GM12873 (cell line): ENCODE measurements at regions not wholly inside any gene's neighbourhood (a gene's known extent, or its start where the extent isn't known, plus 50 kb on each side); places are given as distances from the start of the nearest gene placed in this dataset.

ENCODE experiments used
- TF ChIP-seq, protein P1 (sequence below): IDR thresholded peaks from 2 replicates; pipeline ENCODE4 v1.5.1; 2012; ENCODE audit warnings: low read depth, mild to moderate bottlenecking, moderate library complexity, low read length, control low read depth; ENCODE audit not compliant: insufficient read depth; ENCODE audit errors: missing control alignments

DNA sequence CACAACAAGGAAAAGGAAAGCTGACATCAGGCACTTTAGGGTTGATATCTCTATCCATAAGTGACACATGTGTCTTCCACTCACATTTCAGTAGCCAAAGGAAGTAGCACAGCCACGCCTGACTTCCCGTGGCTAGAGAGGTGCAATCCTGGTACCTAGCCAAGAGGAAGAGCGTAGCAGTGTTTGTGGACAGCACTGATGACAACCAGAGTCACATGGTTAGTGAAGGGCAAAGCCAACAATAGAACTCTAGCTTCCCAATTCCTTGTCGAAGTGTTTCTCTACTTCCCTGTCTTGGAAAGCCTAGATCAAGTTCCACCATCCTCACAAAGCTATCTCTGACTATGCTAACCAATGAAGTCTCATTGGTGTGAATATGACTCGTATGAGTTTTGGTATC, 189.2 kb downstream of the RSL24D1 start:
- TF ChIP-seq, protein P1, sequence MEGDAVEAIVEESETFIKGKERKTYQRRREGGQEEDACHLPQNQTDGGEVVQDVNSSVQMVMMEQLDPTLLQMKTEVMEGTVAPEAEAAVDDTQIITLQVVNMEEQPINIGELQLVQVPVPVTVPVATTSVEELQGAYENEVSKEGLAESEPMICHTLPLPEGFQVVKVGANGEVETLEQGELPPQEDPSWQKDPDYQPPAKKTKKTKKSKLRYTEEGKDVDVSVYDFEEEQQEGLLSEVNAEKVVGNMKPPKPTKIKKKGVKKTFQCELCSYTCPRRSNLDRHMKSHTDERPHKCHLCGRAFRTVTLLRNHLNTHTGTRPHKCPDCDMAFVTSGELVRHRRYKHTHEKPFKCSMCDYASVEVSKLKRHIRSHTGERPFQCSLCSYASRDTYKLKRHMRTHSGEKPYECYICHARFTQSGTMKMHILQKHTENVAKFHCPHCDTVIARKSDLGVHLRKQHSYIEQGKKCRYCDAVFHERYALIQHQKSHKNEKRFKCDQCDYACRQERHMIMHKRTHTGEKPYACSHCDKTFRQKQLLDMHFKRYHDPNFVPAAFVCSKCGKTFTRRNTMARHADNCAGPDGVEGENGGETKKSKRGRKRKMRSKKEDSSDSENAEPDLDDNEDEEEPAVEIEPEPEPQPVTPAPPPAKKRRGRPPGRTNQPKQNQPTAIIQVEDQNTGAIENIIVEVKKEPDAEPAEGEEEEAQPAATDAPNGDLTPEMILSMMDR: no peak

DNA sequence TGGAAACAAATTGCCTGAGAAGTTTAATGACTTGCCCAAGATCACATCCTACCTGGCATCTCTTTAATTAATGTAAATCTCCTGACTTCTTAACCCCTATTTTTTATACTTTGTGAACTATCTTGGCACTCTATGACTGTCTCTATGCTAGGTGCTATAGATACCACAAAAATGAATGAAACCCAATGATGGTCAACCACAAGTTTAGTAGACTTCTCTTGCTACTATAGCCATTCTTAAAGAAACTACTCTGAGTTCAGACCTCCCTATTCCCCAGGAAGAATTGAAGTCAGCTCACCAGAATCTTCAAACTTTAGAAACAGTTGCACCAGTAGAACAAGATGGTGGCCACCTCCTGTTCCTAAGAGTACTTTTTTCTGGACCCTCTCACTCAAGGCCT, 191.1 kb downstream of the RSL24D1 start:
- TF ChIP-seq, protein P1: no peak

DNA sequence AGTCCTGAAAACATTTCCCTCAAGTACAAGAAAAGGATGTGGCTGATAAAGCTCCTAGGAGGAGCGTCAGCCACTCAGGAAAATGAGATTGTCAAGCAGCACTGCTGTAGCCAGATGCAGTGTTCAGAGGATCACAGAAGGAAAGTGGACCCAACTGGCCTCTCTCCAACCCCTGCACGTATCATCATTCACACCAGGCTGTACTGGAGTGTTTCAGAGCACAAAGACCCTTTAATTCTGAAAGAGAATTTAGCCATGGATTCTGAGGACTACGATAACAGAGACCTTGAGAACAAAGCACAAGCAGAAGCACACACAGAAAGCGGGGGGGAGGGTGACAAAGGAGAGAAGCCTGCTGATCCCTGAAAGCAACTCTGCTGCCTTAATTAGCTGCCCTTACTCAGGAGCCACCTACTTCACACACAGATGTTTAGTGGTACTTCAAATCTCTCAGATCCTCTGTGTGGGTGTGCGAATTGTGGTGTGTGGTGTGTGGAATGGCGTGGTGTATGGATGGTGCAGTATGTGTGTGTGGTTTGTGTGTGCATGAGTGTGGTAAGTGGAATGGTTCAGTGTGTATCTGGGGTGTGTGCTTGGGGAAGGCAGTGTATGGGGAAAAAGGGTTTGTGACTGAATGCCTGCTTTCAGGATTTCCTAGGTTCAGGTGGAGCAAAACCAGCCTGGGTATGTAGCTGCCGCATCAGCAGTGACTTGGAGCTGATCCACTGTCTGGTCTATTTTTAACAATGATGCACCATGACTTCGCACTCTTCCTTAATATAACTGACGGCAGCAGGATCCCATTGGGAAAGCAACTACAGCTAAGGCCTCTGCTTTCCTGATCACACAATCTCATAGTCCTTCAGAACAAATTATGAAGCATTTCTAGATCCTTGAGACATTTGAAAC, 192.5 kb downstream of the RSL24D1 start:
- TF ChIP-seq, protein P1: no peak

DNA sequence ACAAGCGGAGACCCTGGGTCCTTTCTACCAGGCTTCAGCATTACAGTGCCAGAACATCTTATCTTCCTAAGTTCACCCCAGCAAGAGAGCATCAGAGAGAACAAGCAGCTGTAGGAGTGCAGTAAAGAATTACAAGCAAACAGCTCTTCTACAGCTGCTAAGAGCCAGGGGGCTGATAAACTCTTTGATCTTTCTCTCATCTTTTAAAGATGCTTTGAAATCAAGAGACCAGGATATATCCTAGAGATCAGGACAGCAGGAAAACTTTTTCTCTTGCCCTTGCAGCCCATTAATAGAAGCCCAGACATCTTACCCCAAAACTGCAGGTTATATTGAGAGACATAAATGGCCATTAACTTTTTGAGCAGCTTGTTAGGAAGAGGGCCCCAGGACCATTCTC, 198.1 kb downstream of the RSL24D1 start:
- TF ChIP-seq, protein P1: no peak

DNA sequence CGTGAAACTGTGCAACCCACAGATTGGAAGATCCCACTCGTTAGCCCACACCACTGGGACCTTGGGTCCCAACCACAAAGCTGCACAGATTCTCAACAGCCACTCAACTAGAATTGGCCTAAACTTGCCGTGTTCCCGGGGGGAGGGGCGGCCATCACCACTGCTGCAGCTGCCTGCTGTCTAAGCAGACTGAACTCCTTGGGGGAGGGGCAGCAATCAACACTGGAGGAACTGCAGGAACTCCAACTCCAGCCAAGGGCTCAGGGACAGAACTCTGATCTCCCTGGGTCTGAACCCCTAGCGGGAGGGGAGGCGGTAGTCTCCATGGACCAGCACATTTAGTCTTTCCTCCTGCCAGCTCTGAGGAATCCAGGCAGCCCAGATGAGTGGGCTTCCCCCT, 205.9 kb downstream of the RSL24D1 start:
- TF ChIP-seq, protein P1: no peak

DNA sequence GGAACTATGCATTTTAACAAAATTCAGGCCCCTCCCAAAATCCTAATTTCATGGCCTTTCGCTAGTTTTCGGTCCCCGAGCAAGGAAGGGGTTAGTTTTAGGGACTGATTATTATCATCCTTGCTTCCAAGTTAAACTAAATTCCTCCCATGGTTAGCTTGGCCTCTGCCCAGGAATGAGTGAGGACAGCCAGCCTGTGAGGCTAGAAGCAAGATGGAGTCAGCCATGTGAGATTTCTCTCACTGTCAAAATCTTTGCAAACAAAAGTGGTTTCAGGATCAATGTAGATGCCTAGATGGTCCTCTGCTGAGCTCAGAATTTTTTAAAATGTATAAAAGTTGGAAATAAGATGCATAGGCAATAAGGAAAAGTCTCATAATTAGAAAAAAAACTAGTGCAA, 208.9 kb downstream of the RSL24D1 start:
- TF ChIP-seq, protein P1: no peak

DNA sequence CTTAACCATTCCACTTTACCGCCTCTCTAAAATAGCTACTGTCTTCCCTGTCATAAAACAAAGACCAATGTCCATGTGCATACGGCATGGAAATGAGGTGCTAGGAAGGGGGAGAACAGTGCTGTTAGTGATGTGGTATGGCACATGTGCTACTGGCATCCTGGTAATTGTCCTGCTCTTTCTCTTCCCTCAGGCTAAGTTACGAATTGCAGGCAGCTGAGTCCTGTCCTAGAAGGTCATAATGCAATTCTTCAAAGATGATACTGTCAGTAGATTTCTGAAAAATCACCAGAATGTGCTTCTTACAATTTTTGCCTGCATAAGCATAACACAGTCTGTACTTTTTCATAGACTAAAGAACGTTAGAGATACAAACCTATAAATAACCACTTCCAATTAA, 216.8 kb downstream of the RSL24D1 start:
- TF ChIP-seq, protein P1: no peak
